Panc1 (cell line): ENCODE measurements at regions not wholly inside any gene's neighbourhood (a gene's known extent, or its start where the extent isn't known, plus 50 kb on each side); places are given as distances from the start of the nearest gene placed in this dataset.

ENCODE experiments used
- ATAC-seq: fragments of 200-7000 bp; cut with Tn5 transposase; 2 replicates; pipeline ENCODE4 v1.9.1; 2020; ENCODE audit warnings: mild to moderate bottlenecking, moderate library complexity
- BruUV-seq: library from RNA; stranded (reverse); fragments of 400-500 nt; replicated peaks from 2 replicates; lab custom pipeline; 2021; lab: Mats Ljungman, UMichigan
- CTCF ChIA-PET: fragments of 300-600 bp; sonication (Branson Sonifier 250); formaldehyde crosslinking; loops from one replicate; lab custom pipeline; 2022; ENCODE audit warnings: antibody characterized with exemption; lab: Charles Lee
- POLR2A ChIA-PET: fragments of 300-600 bp; sonication (Branson Sonifier 250); formaldehyde crosslinking; loops from one replicate; lab custom pipeline; 2022; ENCODE audit warnings: antibody characterized with exemption; lab: Charles Lee
- DNase-seq: peaks from one replicate; pipeline ENCODE4 v3.0.0-alpha.2; 2010; ENCODE audit warnings: low read depth, low spot score
- H3K27ac ChIP-seq: 2 replicates; pipeline ENCODE4 v1.5.1; 2011; ENCODE audit warnings: mild to moderate bottlenecking, low read length, inconsistent platforms
- H3K27me3 ChIP-seq: fragments of 200-500 bp; sonication (Bioruptor generic); 2 replicates; pipeline ENCODE4 v1.6.0; 2014; ENCODE audit warnings: low read length, inconsistent platforms; ENCODE audit not compliant: control insufficient read depth, insufficient read depth
- H3K36me3 ChIP-seq: fragments of 200-500 bp; sonication (Bioruptor generic); 2 replicates; pipeline ENCODE4 v1.5.1; 2014; ENCODE audit warnings: inconsistent platforms, mild to moderate bottlenecking, low read length, moderate library complexity; ENCODE audit not compliant: control insufficient read depth, insufficient read depth
- H3K4me1 ChIP-seq: 2 replicates; pipeline ENCODE4 v1.5.1; 2011; ENCODE audit warnings: inconsistent platforms, mild to moderate bottlenecking, low read length, moderate library complexity; ENCODE audit not compliant: control insufficient read depth, insufficient read depth
- H3K4me3 ChIP-seq, 2 experiments: 2 replicates each; pipeline ENCODE4 v1.5.1; 2011 to 2012; ENCODE audit warnings: low read depth in 2 of 2, low read length in 2 of 2, mild to moderate bottlenecking in 2 of 2, inconsistent platforms in 1 of 2, moderate library complexity in 1 of 2
- H3K9me3 ChIP-seq: fragments of 200-500 bp; sonication (Bioruptor generic); 2 replicates; pipeline ENCODE4 v1.5.1; 2014; ENCODE audit warnings: low read depth, mild to moderate bottlenecking, inconsistent platforms, low read length, moderate library complexity; ENCODE audit not compliant: control insufficient read depth, insufficient read depth
- POLR2AphosphoS5 ChIP-seq: IDR thresholded peaks from 2 replicates; pipeline ENCODE4 v1.6.1; 2012; ENCODE audit warnings: mild to moderate bottlenecking, low read depth, low read length, moderate library complexity
- REST ChIP-seq, 2 experiments: IDR thresholded peaks; 2 replicates each; pipeline ENCODE4 v1.6.1; 2011 to 2012; ENCODE audit warnings: low read depth in 2 of 2, control low read depth in 1 of 2, low read length in 1 of 2, mild to moderate bottlenecking in 1 of 2, moderate library complexity in 1 of 2; ENCODE audit not compliant: insufficient read depth in 1 of 2
- SIN3A ChIP-seq: IDR thresholded peaks from 2 replicates; pipeline ENCODE4 v1.6.1; 2012; ENCODE audit warnings: low read depth, mild to moderate bottlenecking, low read length, moderate library complexity, borderline replicate concordance; ENCODE audit not compliant: insufficient read depth
- TCF7L2 ChIP-seq: IDR thresholded peaks from 2 replicates; pipeline ENCODE4 v1.6.1; 2011; ENCODE audit warnings: mild to moderate bottlenecking, low read depth, low read length, inconsistent platforms
- in situ Hi-C: cut with HindIII; loops from 2 replicates; pipeline ENCODE4 v1.10.0; 2016; ENCODE audit warnings: low sequenced_read_pairs, low pct_unique_long_range_greater_than_20kb
- intact Hi-C: fragments of 100-400 bp; cut with micrococcal nuclease; formaldehyde crosslinking; loops from one replicate; pipeline ENCODE4 v1.10.0; 2022; ENCODE audit not compliant: unreplicated experiment
- TF ChIP-seq, protein P1 (sequence below): fragments of 450-650 bp; IDR thresholded peaks from 2 replicates; pipeline ENCODE4 v1.5.1; 2017; ENCODE audit warnings: mild to moderate bottlenecking

DNA sequence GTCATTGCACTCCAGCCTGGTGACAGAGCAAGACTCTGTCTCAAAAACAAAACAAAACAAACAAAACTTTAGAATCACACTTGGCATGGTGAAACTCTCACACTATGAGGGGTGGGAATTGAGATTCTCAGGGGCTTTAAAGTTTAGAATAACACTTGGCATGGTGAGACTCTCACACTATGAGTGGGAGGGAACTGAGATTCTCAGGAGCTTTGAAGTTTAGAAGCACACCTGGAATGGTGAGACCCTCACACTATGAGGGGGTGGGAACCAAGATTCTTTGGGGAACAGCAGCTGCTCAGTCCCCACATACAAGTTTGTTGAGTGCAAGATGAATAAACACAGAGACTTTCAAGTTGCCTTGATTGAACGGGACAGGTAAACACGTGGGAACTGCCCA lies 149.4 kb downstream of the HSD17B3 start:
- in situ Hi-C loops (no loop called here), intact Hi-C loops (no loop called here)
- BruUV-seq, result no TSS peak
- DNase-seq (no peak), ATAC-seq (no peak)
- H3K36me3 ChIP-seq, result no peaks in the 10 kb centered on the region
- no peaks in the 10 kb centered on the region for H3K4me1 ChIP-seq
- H3K27me3 ChIP-seq, result peaks cover 2% of the 10 kb centered on the region; the same call in 1 of the 2 replicates
- H3K27ac ChIP-seq, result no peak overlapping the region
- H3K4me3 ChIP-seq, result no peak overlapping the region
- no peaks in the 10 kb centered on the region for H3K9me3 ChIP-seq
- ChIA-PET POLR2A (no interaction called here), CTCF (no interaction called here)
- TF ChIP-seq SIN3A (no peak), POLR2AphosphoS5 (no peak), TCF7L2 (no peak), REST (IDR thresholded peaks at IDR 0.05; ENCODE audit: insufficient read depth in 1 of 2, low read depth in 2 of 2, low read length in 1 of 2) (no peak)
- TF ChIP-seq, protein P1, sequence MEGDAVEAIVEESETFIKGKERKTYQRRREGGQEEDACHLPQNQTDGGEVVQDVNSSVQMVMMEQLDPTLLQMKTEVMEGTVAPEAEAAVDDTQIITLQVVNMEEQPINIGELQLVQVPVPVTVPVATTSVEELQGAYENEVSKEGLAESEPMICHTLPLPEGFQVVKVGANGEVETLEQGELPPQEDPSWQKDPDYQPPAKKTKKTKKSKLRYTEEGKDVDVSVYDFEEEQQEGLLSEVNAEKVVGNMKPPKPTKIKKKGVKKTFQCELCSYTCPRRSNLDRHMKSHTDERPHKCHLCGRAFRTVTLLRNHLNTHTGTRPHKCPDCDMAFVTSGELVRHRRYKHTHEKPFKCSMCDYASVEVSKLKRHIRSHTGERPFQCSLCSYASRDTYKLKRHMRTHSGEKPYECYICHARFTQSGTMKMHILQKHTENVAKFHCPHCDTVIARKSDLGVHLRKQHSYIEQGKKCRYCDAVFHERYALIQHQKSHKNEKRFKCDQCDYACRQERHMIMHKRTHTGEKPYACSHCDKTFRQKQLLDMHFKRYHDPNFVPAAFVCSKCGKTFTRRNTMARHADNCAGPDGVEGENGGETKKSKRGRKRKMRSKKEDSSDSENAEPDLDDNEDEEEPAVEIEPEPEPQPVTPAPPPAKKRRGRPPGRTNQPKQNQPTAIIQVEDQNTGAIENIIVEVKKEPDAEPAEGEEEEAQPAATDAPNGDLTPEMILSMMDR, result no peak

- TF ChIP-seq TCF7L2, result no peak
- no peak for TF ChIP-seq SIN3A
- no peak for TF ChIP-seq POLR2AphosphoS5
- TF ChIP-seq, protein P1, result no peak
- no peak for TF ChIP-seq REST (IDR thresholded peaks at IDR 0.05; ENCODE audit: insufficient read depth in 1 of 2, low read depth in 2 of 2, low read length in 1 of 2)
- H3K27ac ChIP-seq, result no peak overlapping the region
- ATAC-seq (no peak), DNase-seq (no peak)
- H3K4me3 ChIP-seq, result no peak overlapping the region
- H3K9me3 ChIP-seq, result no peaks in the 10 kb centered on the region
- intact Hi-C loops (no loop called here), in situ Hi-C loops (no loop called here)
- peaks cover 2% of the 10 kb centered on the region; the same call in 1 of the 2 replicates for H3K27me3 ChIP-seq
- no peaks in the 10 kb centered on the region for H3K4me1 ChIP-seq
- BruUV-seq, result no TSS peak
- CTCF ChIA-PET, result no interaction called here
- no peaks in the 10 kb centered on the region for H3K36me3 ChIP-seq
- POLR2A ChIA-PET, result no interaction called here
Measured at GRCh38 chr9:96150324-96151227, 151.4 kb downstream of the HSD17B3 start.
